ENCODE measurements at regions not wholly inside any gene's neighbourhood (a gene's known extent, or its start where the extent isn't known, plus 50 kb on each side); places are given as distances from the start of the nearest gene placed in this dataset.

GRCh38 chrX:134747006-134747405 lies 50.0 kb downstream of the PABIR2 start:
- no peak for DNase-seq (ENCODE audit: low spot score in 2 of 2)
- H3K36me3 Mint-ChIP-seq: no peaks in the 10 kb centered on the region
- H3K4me3 Mint-ChIP-seq: no peak overlapping the region
- no peak overlapping the region for H3K27ac Mint-ChIP-seq
- ATAC-seq: no peak
- H3K9me3 Mint-ChIP-seq: no peaks in the 10 kb centered on the region
- no peaks in the 10 kb centered on the region for H3K4me1 Mint-ChIP-seq

GRCh38 chrX:134746410-134746785 lies 50.6 kb downstream of the PABIR2 start:
- ATAC-seq (no peak), DNase-seq (ENCODE audit: low spot score in 2 of 2) (no peak)
- no peak overlapping the region for H3K27ac Mint-ChIP-seq
- H3K36me3 Mint-ChIP-seq: no peaks in the 10 kb centered on the region
- H3K4me1 Mint-ChIP-seq: no peaks in the 10 kb centered on the region
- no peak overlapping the region for H3K4me3 Mint-ChIP-seq
- no peaks in the 10 kb centered on the region for H3K9me3 Mint-ChIP-seq

GRCh38 chrX:134745636-134746409 lies 51.2 kb downstream of the PABIR2 start:
- H3K27ac Mint-ChIP-seq: no peak overlapping the region
- DNase-seq (ENCODE audit: low spot score in 2 of 2) (no peak), ATAC-seq (no peak)
- H3K4me3 Mint-ChIP-seq: no peak overlapping the region
- H3K36me3 Mint-ChIP-seq: no peaks in the 10 kb centered on the region
- no peaks in the 10 kb centered on the region for H3K4me1 Mint-ChIP-seq
- H3K9me3 Mint-ChIP-seq: no peaks in the 10 kb centered on the region

GRCh38 chrX:134743091-134743490 lies 53.9 kb downstream of the PABIR2 start:
- ATAC-seq: no peak

GRCh38 chrX:134742573-134742972 lies 54.4 kb downstream of the PABIR2 start:
- H3K27ac Mint-ChIP-seq: no peak overlapping the region
- no peaks in the 10 kb centered on the region for H3K9me3 Mint-ChIP-seq
- no peak for ATAC-seq
- H3K36me3 Mint-ChIP-seq: no peaks in the 10 kb centered on the region
- no peaks in the 10 kb centered on the region for H3K4me1 Mint-ChIP-seq
- H3K4me3 Mint-ChIP-seq: no peak overlapping the region
- DNase-seq (ENCODE audit: low spot score in 2 of 2): no peak

More at GRCh38 chrX:134743091-134743490, 53.9 kb downstream of the PABIR2 start:
- no peaks in the 10 kb centered on the region for H3K4me1 Mint-ChIP-seq
- no peak overlapping the region for H3K4me3 Mint-ChIP-seq
- no peak for DNase-seq (ENCODE audit: low spot score in 2 of 2)
- H3K9me3 Mint-ChIP-seq: no peaks in the 10 kb centered on the region
- H3K36me3 Mint-ChIP-seq: no peaks in the 10 kb centered on the region
- H3K27ac Mint-ChIP-seq: no peak overlapping the region

GRCh38 chrX:134741746-134742145 lies 55.3 kb downstream of the PABIR2 start:
- H3K4me1 Mint-ChIP-seq: no peaks in the 10 kb centered on the region
- H3K9me3 Mint-ChIP-seq: no peaks in the 10 kb centered on the region
- no peak for ATAC-seq
- H3K27ac Mint-ChIP-seq: no peak overlapping the region
- H3K4me3 Mint-ChIP-seq: no peak overlapping the region
- DNase-seq (ENCODE audit: low spot score in 2 of 2): no peak
- no peaks in the 10 kb centered on the region for H3K36me3 Mint-ChIP-seq

GRCh38 chrX:134738986-134739740 lies 57.8 kb downstream of the PABIR2 start:
- ATAC-seq (no peak), DNase-seq (ENCODE audit: low spot score in 2 of 2) (no peak)
- no peaks in the 10 kb centered on the region for H3K9me3 Mint-ChIP-seq
- no peaks in the 10 kb centered on the region for H3K4me1 Mint-ChIP-seq
- H3K4me3 Mint-ChIP-seq: no peak overlapping the region
- no peak overlapping the region for H3K27ac Mint-ChIP-seq
- H3K36me3 Mint-ChIP-seq: no peaks in the 10 kb centered on the region

GRCh38 chrX:134738445-134738844 lies 58.6 kb downstream of the PABIR2 start:
- Mint-ChIP-seq H3K9me3 (no peaks in the 10 kb centered on the region), H3K36me3 (no peaks in the 10 kb centered on the region), H3K27ac (no peak overlapping the region), H3K4me3 (no peak overlapping the region), H3K4me1 (no peaks in the 10 kb centered on the region)
- DNase-seq (ENCODE audit: low spot score in 2 of 2): no peak
- no peak for ATAC-seq

GRCh38 chrX:134737721-134738369 lies 59.2 kb downstream of the PABIR2 start:
- Mint-ChIP-seq H3K27ac (no peak overlapping the region), H3K4me1 (no peaks in the 10 kb centered on the region), H3K4me3 (no peak overlapping the region), H3K9me3 (no peaks in the 10 kb centered on the region), H3K36me3 (no peaks in the 10 kb centered on the region)
- DNase-seq (ENCODE audit: low spot score in 2 of 2) (no peak), ATAC-seq (no peak)

GRCh38 chrX:134737061-134737460 lies 59.9 kb downstream of the PABIR2 start:
- DNase-seq (ENCODE audit: low spot score in 2 of 2) (no peak), ATAC-seq (no peak)
- Mint-ChIP-seq H3K4me3 (no peak overlapping the region), H3K4me1 (no peaks in the 10 kb centered on the region), H3K9me3 (no peaks in the 10 kb centered on the region), H3K27ac (no peak overlapping the region), H3K36me3 (no peaks in the 10 kb centered on the region)

GRCh38 chrX:134736356-134736755 lies 60.6 kb downstream of the PABIR2 start:
- DNase-seq (ENCODE audit: low spot score in 2 of 2): no peak
- ATAC-seq: no peak
- H3K9me3 Mint-ChIP-seq: no peaks in the 10 kb centered on the region
- no peaks in the 10 kb centered on the region for H3K36me3 Mint-ChIP-seq
- H3K4me1 Mint-ChIP-seq: no peaks in the 10 kb centered on the region
- H3K4me3 Mint-ChIP-seq: no peak overlapping the region
- no peak overlapping the region for H3K27ac Mint-ChIP-seq

- no peak overlapping the region for H3K4me3 Mint-ChIP-seq
- no peaks in the 10 kb centered on the region for H3K9me3 Mint-ChIP-seq
- DNase-seq (ENCODE audit: low spot score in 2 of 2): no peak
- no peak for ATAC-seq
- H3K4me1 Mint-ChIP-seq: no peaks in the 10 kb centered on the region
- H3K27ac Mint-ChIP-seq: no peak overlapping the region
- H3K36me3 Mint-ChIP-seq: no peaks in the 10 kb centered on the region
Observed at GRCh38 chrX:134735015-134735414, 62.0 kb downstream of the PABIR2 start.

GRCh38 chrX:134734466-134734952 lies 62.5 kb downstream of the PABIR2 start:
- Mint-ChIP-seq H3K36me3 (no peaks in the 10 kb centered on the region), H3K9me3 (no peaks in the 10 kb centered on the region), H3K27ac (no peak overlapping the region), H3K4me3 (no peak overlapping the region), H3K4me1 (no peaks in the 10 kb centered on the region)
- no peak for ATAC-seq
- no peak for DNase-seq (ENCODE audit: low spot score in 2 of 2)

GRCh38 chrX:134733591-134733990 lies 63.4 kb downstream of the PABIR2 start:
- no peak overlapping the region for H3K4me3 Mint-ChIP-seq
- no peaks in the 10 kb centered on the region for H3K4me1 Mint-ChIP-seq
- no peaks in the 10 kb centered on the region for H3K9me3 Mint-ChIP-seq
- ATAC-seq (no peak), DNase-seq (ENCODE audit: low spot score in 2 of 2) (no peak)
- no peaks in the 10 kb centered on the region for H3K36me3 Mint-ChIP-seq
- H3K27ac Mint-ChIP-seq: no peak overlapping the region

- Mint-ChIP-seq H3K36me3 (no peaks in the 10 kb centered on the region), H3K27ac (no peak overlapping the region), H3K4me1 (no peaks in the 10 kb centered on the region), H3K9me3 (no peaks in the 10 kb centered on the region), H3K4me3 (no peak overlapping the region)
- no peak for ATAC-seq
- no peak for DNase-seq (ENCODE audit: low spot score in 2 of 2)
Observed at GRCh38 chrX:134732676-134733075, 64.3 kb downstream of the PABIR2 start.

- Mint-ChIP-seq H3K36me3 (no peaks in the 10 kb centered on the region), H3K27ac (no peak overlapping the region), H3K9me3 (no peaks in the 10 kb centered on the region), H3K4me1 (no peaks in the 10 kb centered on the region), H3K4me3 (no peak overlapping the region)
- DNase-seq (ENCODE audit: low spot score in 2 of 2): no peak
- no peak for ATAC-seq
Observed at GRCh38 chrX:134732152-134732551, 64.9 kb downstream of the PABIR2 start.

Data from stimulated activated effector memory CD8-positive, alpha-beta T cell treated with anti-CD3 and anti-CD28 coated beads, Interleukin-12 subunit alpha, Interleukin-12 subunit beta, amount 100 ng/mL, for 72 hours (primary cell).